ENCODE measurements at regions not wholly inside any gene's neighbourhood (a gene's known extent, or its start where the extent isn't known, plus 50 kb on each side); places are given as distances from the start of the nearest gene placed in this dataset.
"Not testable (repeated sequence)": the region's sequence is repeated elsewhere in the genome, so short reads cannot be mapped to it uniquely, and the experiment has no call there.

- DNase-seq (ENCODE audit: low read depth, low spot score): no peak
Observed at GRCh38 chr5:85538362-85538761, 1079.4 kb upstream of the COX7C start.

GRCh38 chr5:85545129-85545528 lies 1072.6 kb upstream of the COX7C start:
- peak; percentile 7 for DNase-seq (ENCODE audit: low read depth, low spot score)

- DNase-seq (ENCODE audit: low read depth, low spot score): no peak
Observed at GRCh38 chr5:85549229-85549628, 1068.5 kb upstream of the COX7C start.

- no peak for DNase-seq (ENCODE audit: low read depth, low spot score)
Observed at GRCh38 chr5:85549836-85550599, 1067.7 kb upstream of the COX7C start.

- no peak for DNase-seq (ENCODE audit: low read depth, low spot score)
Observed at GRCh38 chr5:85556464-85556863, 1061.3 kb upstream of the COX7C start.

- DNase-seq (ENCODE audit: low read depth, low spot score): no peak
Observed at GRCh38 chr5:85576666-85577065, 1041.1 kb upstream of the COX7C start.

- not testable (repeated sequence) for DNase-seq (ENCODE audit: low read depth, low spot score)
Observed at GRCh38 chr5:85587806-85588205, 1029.9 kb upstream of the COX7C start.

GRCh38 chr5:85588268-85588667 lies 1029.5 kb upstream of the COX7C start:
- not testable (repeated sequence) for DNase-seq (ENCODE audit: low read depth, low spot score)

- DNase-seq (ENCODE audit: low read depth, low spot score): no peak
Observed at GRCh38 chr5:85590764-85591163, 1027.0 kb upstream of the COX7C start.

GRCh38 chr5:85591311-85591710 lies 1026.4 kb upstream of the COX7C start:
- DNase-seq (ENCODE audit: low read depth, low spot score): no peak

- no peak for DNase-seq (ENCODE audit: low read depth, low spot score)
Observed at GRCh38 chr5:85602843-85603242, 1014.9 kb upstream of the COX7C start.

- DNase-seq (ENCODE audit: low read depth, low spot score): no peak
Observed at GRCh38 chr5:85604378-85604777, 1013.4 kb upstream of the COX7C start.

- DNase-seq (ENCODE audit: low read depth, low spot score): no peak
Observed at GRCh38 chr5:85604786-85605185, 1013.0 kb upstream of the COX7C start.

GRCh38 chr5:85605381-85605780 lies 1012.4 kb upstream of the COX7C start:
- no peak for DNase-seq (ENCODE audit: low read depth, low spot score)

GRCh38 chr5:85614489-85614888 lies 1003.3 kb upstream of the COX7C start:
- no peak for DNase-seq (ENCODE audit: low read depth, low spot score)

GRCh38 chr5:85621668-85622067 lies 996.1 kb upstream of the COX7C start:
- no peak for DNase-seq (ENCODE audit: low read depth, low spot score)

GRCh38 chr5:85628153-85628552 lies 989.6 kb upstream of the COX7C start:
- no peak for DNase-seq (ENCODE audit: low read depth, low spot score)

- DNase-seq (ENCODE audit: low read depth, low spot score): not testable (repeated sequence)
Observed at GRCh38 chr5:85638495-85639125, 979.1 kb upstream of the COX7C start.

GRCh38 chr5:85646036-85646435 lies 971.7 kb upstream of the COX7C start:
- no peak for DNase-seq (ENCODE audit: low read depth, low spot score)

GRCh38 chr5:85646641-85647040 lies 971.1 kb upstream of the COX7C start:
- no peak for DNase-seq (ENCODE audit: low read depth, low spot score)

- no peak for DNase-seq (ENCODE audit: low read depth, low spot score)
Observed at GRCh38 chr5:85647349-85648127, 970.2 kb upstream of the COX7C start.

GRCh38 chr5:85648495-85648894 lies 969.2 kb upstream of the COX7C start:
- no peak for DNase-seq (ENCODE audit: low read depth, low spot score)

- DNase-seq (ENCODE audit: low read depth, low spot score): no peak
Observed at GRCh38 chr5:85651731-85652130, 966.0 kb upstream of the COX7C start.

All from iPS DF 19.7 (cell line).